ENCODE measurements at regions not wholly inside any gene's neighbourhood (a gene's known extent, or its start where the extent isn't known, plus 50 kb on each side); places are given as distances from the start of the nearest gene placed in this dataset.

DNA sequence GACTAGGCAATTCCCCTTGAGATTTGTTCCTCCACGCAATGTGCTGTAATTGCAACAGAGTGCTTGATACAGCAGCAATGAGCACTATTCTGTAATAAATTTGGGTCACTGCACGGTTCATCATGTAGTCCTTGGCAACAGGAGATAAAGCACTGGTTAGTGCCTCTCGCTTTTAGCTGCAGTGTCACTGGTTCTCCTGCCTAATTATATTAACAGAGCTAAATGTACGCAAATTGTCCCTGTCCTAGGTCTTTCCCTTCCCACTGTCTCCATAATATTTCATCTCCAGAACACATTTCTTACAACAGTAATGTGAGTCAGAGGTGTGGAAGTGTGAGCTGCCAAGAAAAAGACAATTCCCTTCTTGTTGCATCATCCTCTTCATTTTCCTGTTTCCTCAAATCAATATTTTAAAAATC, 553.1 kb downstream of the ZNF608 start:
- Histone ChIP-seq H4K91ac (ENCODE audit: insufficient read length, low read depth, low read length) (no peak overlapping the region), H2AFZ (ENCODE audit: low read length) (no peak overlapping the region), H3K14ac (ENCODE audit: insufficient read depth, low read length) (no peak overlapping the region), H3K4me2 (ENCODE audit: insufficient read depth, insufficient read length, low read length) (no peak overlapping the region), H2BK5ac (ENCODE audit: insufficient read length, low read length) (no peak overlapping the region), H3K23me2 (ENCODE audit: insufficient read length, low read depth, low read length, poor library complexity, severe bottlenecking) (no peaks in the 10 kb centered on the region), H4K5ac (ENCODE audit: insufficient read length, low read depth, low read length) (no peak overlapping the region), H2BK20ac (ENCODE audit: low read depth, low read length, poor library complexity, severe bottlenecking) (no peak overlapping the region), H3K18ac (ENCODE audit: insufficient read length, low read depth, low read length) (no peak overlapping the region), H2BK120ac (ENCODE audit: low read depth, low read length, poor library complexity, severe bottlenecking) (no peak overlapping the region), H4K8ac (replicated peaks; ENCODE audit: insufficient read length, low read depth, low read length) (no peak overlapping the region), H3K79me2 (ENCODE audit: insufficient read depth, low read length) (no peaks in the 10 kb centered on the region), H3K27me3 (ENCODE audit: insufficient read depth, low read length) (no peaks in the 10 kb centered on the region), H4K20me1 (ENCODE audit: control insufficient read depth, insufficient read depth, insufficient read length) (no peaks in the 10 kb centered on the region), H3T11ph (ENCODE audit: low read length) (no peak overlapping the region), H3K9me3 (ENCODE audit: control insufficient read depth, low read depth, low read length) (no peaks in the 10 kb centered on the region), H3K23ac (ENCODE audit: insufficient read length, low read depth, low read length) (no peak overlapping the region), H2BK12ac (ENCODE audit: insufficient read length, low read depth, low read length) (no peak overlapping the region), H3K27ac (ENCODE audit: insufficient read length, low read depth, low read length) (no peak overlapping the region), H3K4ac (ENCODE audit: low read depth, low read length) (no peak overlapping the region), H3K56ac (ENCODE audit: insufficient read length, low read depth, low read length) (no peak overlapping the region), H3K4me1 (ENCODE audit: insufficient read depth, low read length) (no peaks in the 10 kb centered on the region), H3K9ac (ENCODE audit: extremely low read depth, insufficient read length, low read length) (no peak overlapping the region), H2AK5ac (ENCODE audit: insufficient read length, low read length) (no peak overlapping the region), H3K79me1 (ENCODE audit: insufficient read depth, low read depth, low read length, poor library complexity, severe bottlenecking) (no peaks in the 10 kb centered on the region), H2BK15ac (ENCODE audit: low read depth, low read length) (no peak overlapping the region)
- Mint-ChIP-seq H3K36me3 (ENCODE audit: insufficient read depth in 1 of 3, low read depth in 3 of 3) (peaks cover 0 to 7% (median 1%) of the 10 kb centered on the region in 3 experiments; a peak in 1 of 7 replicates), H3K4me1 (peaks cover 2 to 10% of the 10 kb centered on the region in 2 experiments; a peak in 3 of 4 replicates), H3K27me3 (ENCODE audit: low read depth) (no peaks in the 10 kb centered on the region; the same call in 1 of the 2 replicates), H3K4me3 (no peak overlapping the region), H3K27ac (no peak overlapping the region), H3K9me3 (no peaks in the 10 kb centered on the region; a peak in 2 of 5 replicates)
- no peak for TF ChIP-seq CTCF (conservative IDR thresholded peaks at IDR 0.05)
- no peak for DNase-seq
- no CpG with 5 or more reads among the region's 4 CpGs for WGBS (ENCODE audit: extremely low coverage, insufficient read length, low lambda C conversion rate)
